Cardiac muscle cell (in vitro differentiated cells and primary cell): ENCODE measurements at regions not wholly inside any gene's neighbourhood (a gene's known extent, or its start where the extent isn't known, plus 50 kb on each side); places are given as distances from the start of the nearest gene placed in this dataset.
A peak's percentile ranks its signal among the peaks of the same experiment; 100 is the strongest.

Experiments
- DNase-seq, 2 donors: peaks; one replicate each; pipeline versions ENCODE4 v3.0.0 to v3.0.0-alpha.2; 2010 to 2017; ENCODE audit warnings: low read depth in 1 of 2, low spot score in 1 of 2
- H3K27ac ChIP-seq: fragments of 200-600 bp; sonication (generic); 2 replicates; pipeline ENCODE4 v1.5.1; 2016
- H3K27me3 ChIP-seq: fragments of 200-600 bp; sonication (generic); 2 replicates; pipeline ENCODE4 v1.6.0; 2016; ENCODE audit warnings: control low read depth
- H3K36me3 ChIP-seq: fragments of 200-600 bp; sonication (generic); 2 replicates; pipeline ENCODE4 v1.5.1; 2016; ENCODE audit warnings: control low read depth
- H3K4me1 ChIP-seq: fragments of 200-600 bp; sonication (generic); 2 replicates; pipeline ENCODE4 v1.8.1; 2017; ENCODE audit warnings: low read depth, mild to moderate bottlenecking, mixed run types
- H3K4me3 ChIP-seq: fragments of 200-600 bp; sonication (generic); 2 replicates; pipeline ENCODE4 v1.5.1; 2016; ENCODE audit warnings: mild to moderate bottlenecking
- H3K9me3 ChIP-seq: fragments of 200-600 bp; sonication (generic); 2 replicates; pipeline ENCODE4 v1.5.1; 2017; ENCODE audit warnings: low read depth, mild to moderate bottlenecking, control low read depth
- CTCF ChIP-seq: IDR thresholded peaks from 2 replicates; pipeline ENCODE4 v1.5.1; 2012; ENCODE audit warnings: low read depth, mild to moderate bottlenecking, low read length

- Histone ChIP-seq H3K36me3 (no peaks in the 10 kb centered on the region), H3K27me3 (no peaks in the 10 kb centered on the region), H3K27ac (peak overlapping the region; percentile 14), H3K4me1 (peaks cover 24% of the 10 kb centered on the region), H3K9me3 (no peaks in the 10 kb centered on the region), H3K4me3 (no peak overlapping the region)
- no peak for TF ChIP-seq CTCF
- no peak for DNase-seq
These were observed 89.2 kb downstream of the VEGFA start for GRCh38 chr6:43859213-43859612.

- H3K4me1 ChIP-seq, result peaks cover 20% of the 10 kb centered on the region
- TF ChIP-seq CTCF, result no peak
- no peak overlapping the region for H3K27ac ChIP-seq
- no peaks in the 10 kb centered on the region for H3K36me3 ChIP-seq
- DNase-seq, result no peak
- no peak overlapping the region for H3K4me3 ChIP-seq
- no peaks in the 10 kb centered on the region for H3K27me3 ChIP-seq
- no peaks in the 10 kb centered on the region for H3K9me3 ChIP-seq
These were observed 88.4 kb downstream of the VEGFA start for GRCh38 chr6:43858161-43859153.

- Histone ChIP-seq H3K27ac (peak overlapping the region; percentile 22), H3K4me1 (peaks cover 20% of the 10 kb centered on the region), H3K36me3 (no peaks in the 10 kb centered on the region), H3K9me3 (no peaks in the 10 kb centered on the region), H3K4me3 (no peak overlapping the region), H3K27me3 (no peaks in the 10 kb centered on the region)
- TF ChIP-seq CTCF, result peak; percentile 33
- DNase-seq, result peak; percentile 46 to 70
These were observed 86.2 kb downstream of the VEGFA start for GRCh38 chr6:43856005-43856765.

- Histone ChIP-seq H3K36me3 (no peaks in the 10 kb centered on the region), H3K27me3 (no peaks in the 10 kb centered on the region), H3K4me3 (no peak overlapping the region), H3K9me3 (no peaks in the 10 kb centered on the region), H3K27ac (no peak overlapping the region), H3K4me1 (peaks cover 18% of the 10 kb centered on the region)
- DNase-seq, result no peak
- no peak for TF ChIP-seq CTCF
These were observed 85.2 kb downstream of the VEGFA start for GRCh38 chr6:43855247-43855646.

- Histone ChIP-seq H3K27me3 (no peaks in the 10 kb centered on the region), H3K36me3 (no peaks in the 10 kb centered on the region), H3K27ac (no peak overlapping the region), H3K4me1 (peaks cover 3% of the 10 kb centered on the region), H3K9me3 (no peaks in the 10 kb centered on the region), H3K4me3 (no peak overlapping the region)
- no peak for DNase-seq
- TF ChIP-seq CTCF, result no peak
These were observed 83.1 kb downstream of the VEGFA start for GRCh38 chr6:43853066-43853650.
